ENCODE measurements at regions not wholly inside any gene's neighbourhood (a gene's known extent, or its start where the extent isn't known, plus 50 kb on each side); places are given as distances from the start of the nearest gene placed in this dataset.

DNA sequence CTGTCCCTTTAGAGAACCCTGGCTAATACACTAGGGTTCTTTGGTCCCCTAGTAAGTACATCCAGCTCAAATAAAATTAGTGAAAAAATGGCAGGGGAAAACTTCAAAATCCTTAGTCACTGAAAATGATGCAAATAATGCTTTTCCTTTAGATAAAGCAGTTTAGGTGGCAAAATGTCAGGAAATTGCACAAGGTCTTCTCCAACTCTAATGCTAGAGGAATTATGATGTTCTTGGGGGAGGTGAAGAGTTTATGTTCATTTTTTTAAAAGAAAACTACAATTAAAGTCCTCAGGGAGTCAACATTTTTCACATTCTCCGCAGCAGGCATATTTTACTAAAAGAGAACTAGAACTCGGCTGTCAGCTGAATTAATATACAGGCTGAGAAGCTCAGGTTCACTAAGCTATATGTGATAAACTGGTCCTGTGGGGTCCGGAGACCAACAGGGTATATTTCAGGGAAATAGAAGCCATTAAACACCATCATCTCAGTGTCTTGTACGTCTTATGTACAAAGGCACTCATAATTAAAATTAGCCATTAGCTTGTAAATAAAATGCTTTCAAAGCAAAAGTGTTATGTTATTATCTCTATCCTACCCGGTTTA lies 1164.7 kb upstream of the AUTS2 start:
- Histone ChIP-seq H3K36me3 (no peaks in the 10 kb centered on the region), H3K27me3 (no peaks in the 10 kb centered on the region), H3K4me1 (ENCODE audit: insufficient read depth) (no peaks in the 10 kb centered on the region), H3K9me3 (no peaks in the 10 kb centered on the region), H3K27ac (no peak overlapping the region), H3K4me3 (no peak overlapping the region)
- no peak for TF ChIP-seq POLR2A (IDR thresholded peaks at IDR 0.05)
- TF ChIP-seq CTCF (IDR thresholded peaks at IDR 0.05): no peak
- no peak for TF ChIP-seq EP300 (IDR thresholded peaks at IDR 0.05)
- intact Hi-C loops (cut with DNase I): no loop called here
- DNase-seq: no peak
- 18 to 22% (median 20%) methylated on average over 5 of the region's 5 CpGs for WGBS, 3 donors

GRCh38 chr7:68434857-68435256 lies 1163.4 kb upstream of the AUTS2 start:
- intact Hi-C loops (cut with DNase I): no loop called here
- 89 to 92% (median 89%) methylated on average over 13 of the region's 13 CpGs for WGBS, 3 donors
- Histone ChIP-seq H3K36me3 (no peaks in the 10 kb centered on the region), H3K4me3 (no peak overlapping the region), H3K9me3 (no peaks in the 10 kb centered on the region), H3K27ac (no peak overlapping the region), H3K4me1 (ENCODE audit: insufficient read depth) (no peaks in the 10 kb centered on the region), H3K27me3 (no peaks in the 10 kb centered on the region)
- TF ChIP-seq POLR2A (IDR thresholded peaks at IDR 0.05): no peak
- TF ChIP-seq CTCF (IDR thresholded peaks at IDR 0.05): no peak
- TF ChIP-seq EP300 (IDR thresholded peaks at IDR 0.05): no peak
- no peak for DNase-seq

DNA sequence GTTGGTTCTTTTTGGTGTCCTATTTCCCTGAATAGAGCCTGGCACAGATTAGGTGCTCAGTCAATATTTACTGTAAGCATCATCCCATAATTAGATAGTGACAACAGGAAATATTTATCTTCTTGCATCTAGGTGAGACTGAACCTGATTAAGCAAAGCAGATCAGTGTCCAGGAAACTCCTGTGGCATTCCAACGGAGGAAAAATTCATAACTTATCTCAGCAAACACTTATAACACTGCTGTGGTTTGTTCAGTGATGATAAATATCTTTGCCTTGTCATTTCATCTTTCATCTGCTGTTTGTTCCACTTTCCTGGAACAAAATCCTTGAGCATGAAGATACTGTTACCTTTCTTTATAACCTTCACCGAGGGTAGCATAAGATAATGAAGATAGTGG lies 1160.3 kb upstream of the AUTS2 start:
- Histone ChIP-seq H3K4me3 (no peak overlapping the region), H3K27me3 (no peaks in the 10 kb centered on the region), H3K27ac (no peak overlapping the region), H3K9me3 (no peaks in the 10 kb centered on the region), H3K4me1 (ENCODE audit: insufficient read depth) (no peaks in the 10 kb centered on the region), H3K36me3 (no peaks in the 10 kb centered on the region)
- 44 to 64% (median 51%) methylated on average over 2 of the region's 2 CpGs for WGBS, 3 donors
- no peak for TF ChIP-seq CTCF (IDR thresholded peaks at IDR 0.05)
- DNase-seq: no peak
- intact Hi-C loops (cut with DNase I): no loop called here

GRCh38 chr7:68438811-68439210 lies 1159.5 kb upstream of the AUTS2 start:
- intact Hi-C loops (cut with DNase I): no loop called here
- H3K4me1 ChIP-seq (ENCODE audit: insufficient read depth): no peaks in the 10 kb centered on the region
- H3K36me3 ChIP-seq: no peaks in the 10 kb centered on the region

More at GRCh38 chr7:68438811-68439210, 1159.5 kb upstream of the AUTS2 start:
- DNase-seq: no peak
- no peaks in the 10 kb centered on the region for H3K9me3 ChIP-seq
- TF ChIP-seq POLR2A (IDR thresholded peaks at IDR 0.05) (no peak), CTCF (IDR thresholded peaks at IDR 0.05) (no peak), EP300 (IDR thresholded peaks at IDR 0.05) (no peak)
- no peak overlapping the region for H3K4me3 ChIP-seq
- no peaks in the 10 kb centered on the region for H3K27me3 ChIP-seq
- H3K27ac ChIP-seq: no peak overlapping the region

Data from ovary (tissue), 7 donors.